Stimulated activated CD8-positive, alpha-beta memory T cell treated with anti-CD3 and anti-CD28 coated beads, Interleukin-15, amount 100 ng/mL, for 48 hours (primary cell): ENCODE measurements at regions not wholly inside any gene's neighbourhood (a gene's known extent, or its start where the extent isn't known, plus 50 kb on each side); places are given as distances from the start of the nearest gene placed in this dataset.

ENCODE experiments used
- DNase-seq, 2 donors: peaks; one replicate each; pipeline ENCODE4 v3.0.0-alpha.2; 2020; ENCODE audit warnings: low read depth in 2 of 2

DNA sequence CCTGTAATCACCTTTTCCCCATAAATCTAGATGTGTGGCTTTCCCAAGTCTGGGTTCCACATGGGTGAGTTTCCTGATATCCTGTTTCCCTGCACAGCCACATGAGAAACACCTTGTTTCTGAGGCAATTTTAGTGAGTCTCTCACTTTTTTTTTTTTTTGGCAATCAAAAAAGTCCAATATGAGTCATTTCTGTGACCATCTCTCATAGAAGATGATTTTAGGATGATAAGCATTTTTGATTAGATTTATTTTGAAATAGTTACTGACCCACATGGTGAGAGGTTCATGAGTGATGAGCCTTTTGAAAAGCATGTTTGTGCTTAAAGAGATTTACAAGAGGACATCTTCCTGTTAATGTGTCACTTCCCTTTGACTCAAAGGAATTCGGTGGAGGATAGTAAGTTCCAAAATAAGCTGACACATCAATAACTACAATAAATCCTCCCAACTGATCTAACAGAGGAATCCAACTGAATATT lies 464.0 kb downstream of the INHBA start:
- DNase-seq, result no peak

DNA sequence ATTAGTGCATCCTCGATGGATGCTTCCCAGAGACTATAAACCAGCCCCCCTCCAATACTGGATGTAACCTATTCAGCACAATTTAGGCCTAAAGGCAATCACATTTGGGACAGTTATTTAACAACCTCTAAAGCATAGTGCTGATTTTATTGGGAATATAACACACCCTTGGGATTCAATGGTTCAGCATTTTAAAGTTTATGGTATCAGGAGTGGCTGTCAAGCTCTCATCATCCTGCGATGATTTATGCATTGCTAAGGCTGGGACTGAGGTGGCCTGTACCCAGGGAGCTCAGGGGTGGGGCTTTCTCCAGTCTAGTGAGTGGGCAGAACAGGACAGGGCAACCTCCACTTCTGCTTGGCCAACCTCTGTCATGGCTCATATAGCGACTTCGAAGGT lies 464.9 kb downstream of the INHBA start:
- DNase-seq, result no peak

DNA sequence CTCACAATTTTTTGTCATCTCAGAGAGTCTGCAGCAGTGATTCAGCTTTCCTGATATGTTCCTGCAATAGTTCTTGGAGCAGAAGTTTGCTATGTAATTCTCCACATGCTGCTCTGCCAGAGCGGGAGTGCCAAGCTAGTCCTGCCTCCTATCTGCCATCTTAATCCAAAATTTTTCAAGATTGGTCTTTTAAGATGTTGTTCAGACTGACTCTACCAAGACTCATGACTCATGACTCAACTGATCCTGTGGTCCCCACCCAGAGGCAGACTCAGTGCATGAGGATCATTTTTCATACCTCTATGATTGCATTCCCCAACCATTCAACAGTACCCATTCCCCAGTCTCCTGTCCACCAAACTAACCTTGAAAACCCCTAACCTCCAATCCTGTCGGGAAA lies 470.8 kb downstream of the INHBA start:
- DNase-seq, result no peak

DNA sequence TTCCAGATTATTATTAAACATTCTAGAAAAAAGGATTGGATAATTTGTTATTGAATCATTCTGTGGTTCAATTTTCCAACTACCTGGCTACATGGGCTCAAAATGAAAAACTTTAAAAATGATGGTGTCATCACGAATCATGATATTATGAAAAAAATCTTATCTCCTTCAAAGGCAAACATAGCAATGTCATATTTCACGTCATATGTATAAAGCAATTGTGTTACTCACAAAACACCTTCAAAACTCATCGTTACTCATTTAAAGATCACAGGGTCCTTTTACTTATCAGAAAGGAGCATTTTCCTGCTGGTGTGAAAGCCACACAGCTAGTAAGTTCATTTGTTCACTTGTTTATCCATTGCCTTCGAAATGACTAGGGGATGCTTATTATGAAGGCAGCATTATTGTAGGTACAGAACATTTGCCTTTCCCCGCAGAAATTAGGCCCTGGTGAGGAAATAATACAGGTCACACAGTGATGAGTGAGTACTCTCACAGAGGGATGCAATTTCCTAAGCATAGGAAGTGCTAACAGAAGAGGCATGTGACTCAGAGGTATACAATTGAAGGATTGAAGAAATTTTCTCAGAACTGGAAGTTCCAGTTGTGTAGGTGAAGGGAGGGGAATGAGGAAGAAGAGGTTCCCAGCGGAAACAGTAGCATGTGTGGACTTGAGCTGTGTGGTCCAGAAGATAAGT lies 478.7 kb downstream of the INHBA start:
- no peak for DNase-seq

DNA sequence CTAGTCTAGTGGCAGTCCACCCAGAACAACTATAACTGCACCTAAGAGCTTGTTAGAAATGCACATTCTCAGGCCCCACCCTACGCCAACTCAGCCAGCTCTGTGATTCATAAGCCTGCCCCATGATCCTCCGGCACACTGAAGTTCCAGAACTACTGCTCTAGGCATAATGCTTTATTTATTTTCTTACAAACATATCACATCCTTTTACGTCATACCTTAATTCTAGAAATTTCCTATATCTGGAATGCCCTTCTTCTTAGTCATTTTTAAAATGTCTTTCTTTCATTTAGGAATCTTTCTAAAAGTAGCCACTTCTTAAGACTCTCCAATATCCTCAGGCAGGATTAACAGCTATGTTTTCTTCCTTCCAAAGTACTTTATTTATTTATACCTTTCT lies 480.1 kb downstream of the INHBA start:
- no peak for DNase-seq

DNA sequence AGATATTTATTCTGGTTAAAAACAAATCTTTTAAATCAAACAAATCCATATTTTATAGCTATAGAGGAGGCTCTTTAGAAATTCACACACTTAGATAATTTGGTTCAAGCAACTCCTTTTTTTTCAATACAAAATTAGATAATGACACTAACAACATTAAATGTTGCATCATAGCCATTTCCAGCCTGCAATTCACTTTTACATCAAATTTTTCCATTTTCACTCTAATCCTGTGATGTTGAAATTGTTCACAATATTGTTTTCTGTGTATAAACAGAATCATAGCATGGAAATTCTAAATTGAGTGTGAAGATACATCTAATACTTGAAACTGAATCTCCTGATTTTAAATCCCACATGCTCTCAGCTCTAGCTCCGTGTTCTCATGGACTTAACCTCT lies 482.6 kb downstream of the INHBA start:
- no peak for DNase-seq

DNA sequence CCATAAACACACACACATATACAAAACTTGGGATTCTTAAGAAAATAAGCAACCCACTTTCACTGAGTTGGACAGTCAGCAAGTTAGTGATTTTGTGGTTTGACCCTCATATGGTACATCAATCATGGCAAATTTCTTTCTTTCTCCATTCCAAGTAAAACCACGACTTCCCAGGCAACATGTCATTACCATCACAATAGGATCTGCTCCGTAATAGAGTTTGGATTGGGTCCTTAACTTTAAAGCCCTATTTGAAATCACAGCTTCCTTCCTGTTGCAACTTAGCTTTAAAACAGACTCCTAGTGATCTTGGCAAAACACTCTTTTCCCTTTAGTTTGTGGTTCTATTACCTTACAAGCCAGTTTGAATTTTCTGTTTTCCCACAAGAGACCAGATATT lies 483.6 kb downstream of the INHBA start:
- no peak for DNase-seq

DNA sequence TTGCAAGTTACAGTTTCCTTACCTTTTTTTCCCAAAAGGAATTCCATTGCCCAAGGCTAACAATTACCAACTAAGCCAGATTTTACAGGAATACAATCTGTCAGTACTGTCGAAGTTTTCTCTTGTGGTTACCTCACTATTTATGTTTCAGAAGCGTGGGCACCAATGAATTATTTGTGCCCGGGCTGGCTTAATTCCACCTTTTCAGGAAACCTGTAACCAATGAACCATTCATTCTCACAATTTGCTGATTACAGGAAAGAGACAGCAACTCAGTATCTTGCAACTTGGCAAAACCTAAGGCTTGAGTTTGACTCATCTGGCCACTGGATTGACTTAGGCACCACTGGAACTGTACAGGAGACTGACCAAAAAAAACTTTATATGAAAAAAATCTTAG lies 485.6 kb downstream of the INHBA start:
- no peak for DNase-seq

DNA sequence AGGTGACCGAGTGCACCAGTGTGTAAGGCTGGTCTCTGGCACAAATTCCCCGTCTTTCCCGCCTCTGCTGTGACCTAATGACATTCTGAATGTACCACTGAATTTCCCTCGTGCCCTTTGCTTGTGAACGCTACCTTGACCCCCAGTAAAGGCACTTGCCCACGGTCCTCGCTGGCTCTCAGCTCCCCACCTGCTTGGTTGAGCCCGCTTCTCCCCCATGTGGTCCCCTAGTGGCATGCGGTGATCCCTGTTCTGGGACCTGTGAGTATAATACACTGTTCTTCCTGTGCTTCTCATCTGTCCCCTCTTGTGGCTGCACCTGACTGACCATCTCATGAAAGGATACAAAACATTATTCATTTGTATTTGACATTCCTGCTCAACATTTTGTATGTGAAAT lies 495.7 kb downstream of the INHBA start:
- no peak for DNase-seq

DNA sequence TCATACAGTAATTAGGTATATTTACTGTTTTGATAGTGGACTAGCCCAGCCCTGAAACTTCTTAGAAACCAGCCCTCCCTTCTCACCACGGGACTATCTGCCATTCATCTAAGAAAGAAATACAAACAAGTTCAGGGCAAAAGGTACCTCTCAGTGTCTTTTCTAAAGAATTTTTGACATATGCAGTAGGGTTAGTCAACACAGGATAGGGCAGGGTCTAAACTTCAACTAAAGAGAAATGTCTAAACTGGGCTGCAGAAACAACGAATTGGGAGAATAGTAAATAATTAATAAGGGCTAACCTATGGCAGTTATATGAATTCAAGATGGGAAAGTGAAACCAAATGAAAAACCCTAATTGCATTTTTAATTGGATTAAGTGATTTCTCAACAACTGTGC lies 496.6 kb downstream of the INHBA start:
- DNase-seq, result no peak

DNA sequence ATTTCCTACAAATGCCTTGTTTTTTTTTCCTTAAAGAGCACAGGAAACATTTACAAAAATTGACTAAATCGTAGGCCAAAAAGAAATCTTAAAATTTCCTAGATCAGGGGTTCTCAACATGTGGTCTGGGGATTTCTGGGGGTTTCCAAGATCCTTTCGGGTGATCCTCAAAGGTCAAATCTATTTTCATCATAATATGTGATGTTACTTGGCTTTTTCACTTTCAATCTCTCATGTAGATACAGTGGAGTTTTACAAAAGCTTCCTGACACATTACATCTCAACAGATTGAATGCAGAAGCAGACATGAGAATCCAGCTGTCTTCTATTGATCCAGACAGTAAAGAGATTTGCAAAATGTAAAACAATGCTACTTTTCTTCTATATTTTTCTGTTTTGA lies 497.3 kb downstream of the INHBA start:
- no peak for DNase-seq

DNA sequence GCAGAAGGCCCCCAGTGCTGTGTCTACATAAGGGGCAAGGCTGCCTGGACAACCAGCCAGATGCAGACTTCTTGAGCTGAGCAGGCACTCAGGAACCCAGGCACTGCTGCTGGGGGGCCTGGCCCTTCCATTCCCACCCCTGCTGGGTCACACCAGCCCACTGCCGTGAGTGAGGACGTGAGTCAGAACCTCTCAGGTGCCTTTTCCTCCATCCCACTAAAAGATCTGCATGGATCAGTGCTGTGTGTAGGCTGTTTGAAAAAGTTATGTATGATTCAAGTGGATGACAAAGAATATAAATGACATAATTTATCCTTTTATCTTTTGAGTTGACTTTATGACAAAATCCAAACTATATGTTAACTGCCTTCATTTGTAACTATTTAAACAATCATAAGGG lies 499.3 kb downstream of the INHBA start:
- no peak for DNase-seq

DNA sequence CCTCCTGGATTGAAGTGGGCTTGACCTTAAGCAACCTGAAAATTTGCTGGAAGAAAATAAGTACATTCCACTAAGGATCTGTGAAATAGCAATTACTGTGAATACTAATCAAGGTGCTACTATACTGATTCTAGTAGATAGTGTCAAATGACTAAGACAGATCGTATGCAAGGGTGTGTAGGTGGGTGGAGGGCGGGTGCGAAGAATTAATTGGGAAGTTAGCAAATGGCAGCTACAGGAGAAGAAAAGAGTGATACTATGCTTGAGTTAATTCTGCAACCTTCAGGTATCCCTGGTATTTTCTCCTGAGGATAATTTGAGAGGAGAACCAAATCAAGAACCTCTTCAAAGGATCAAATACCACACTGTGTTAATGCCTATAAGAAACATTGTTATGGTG lies 501.9 kb downstream of the INHBA start:
- DNase-seq, result no peak

DNA sequence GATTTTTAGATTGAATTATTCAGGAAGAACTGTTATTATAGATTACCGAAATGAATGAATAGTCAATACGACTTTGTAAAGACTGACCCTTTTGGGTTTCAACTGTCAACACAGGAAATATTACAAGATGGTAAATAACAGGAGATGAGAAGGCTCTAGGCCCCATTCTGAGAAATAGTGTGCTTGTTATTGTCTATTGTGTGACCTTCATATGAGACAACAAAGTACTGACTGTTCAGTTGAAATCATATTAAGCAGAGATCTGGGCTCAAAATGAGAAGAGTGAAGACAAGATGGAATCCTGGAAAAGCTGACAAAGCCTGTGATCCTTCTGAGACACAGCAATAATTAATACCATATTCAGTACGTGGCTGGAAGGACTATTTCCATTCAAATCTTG lies 503.8 kb downstream of the INHBA start:
- no peak for DNase-seq

DNA sequence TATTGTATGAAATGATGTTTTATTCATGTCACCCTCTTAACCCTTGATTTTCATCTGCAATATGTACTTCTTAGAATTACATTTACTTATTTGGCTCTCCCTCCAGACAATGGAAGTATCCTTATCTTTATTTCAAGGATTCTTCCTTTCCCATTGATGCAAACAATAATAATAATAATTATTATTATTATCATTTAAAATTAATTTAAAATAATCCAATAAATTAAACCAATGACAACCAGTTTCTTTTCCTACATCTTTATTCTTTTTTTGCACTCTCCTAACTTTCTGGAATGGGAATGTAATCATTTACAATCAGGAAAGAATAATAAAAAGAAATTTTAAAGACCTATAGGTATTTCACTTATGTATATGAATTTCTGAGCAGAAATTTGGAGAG lies 504.4 kb downstream of the INHBA start:
- no peak for DNase-seq

DNA sequence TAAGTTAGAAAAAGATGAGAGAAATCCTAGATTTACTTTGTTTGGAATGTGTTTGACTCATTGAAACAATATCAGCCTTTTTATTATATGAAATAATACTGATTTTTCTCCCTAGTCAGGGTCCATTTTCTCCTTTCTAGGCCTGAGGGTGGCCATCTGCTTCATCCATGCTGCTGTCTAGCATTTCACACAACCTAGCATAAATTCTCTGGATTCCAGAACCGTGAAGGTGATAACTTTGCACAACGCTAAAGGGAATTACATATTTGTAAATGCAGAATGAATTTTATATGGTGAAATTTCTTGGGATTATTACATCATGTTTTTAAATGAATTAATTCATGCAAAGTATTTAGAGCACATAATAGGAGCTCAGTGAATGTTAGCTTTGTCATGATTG lies 505.1 kb downstream of the INHBA start:
- DNase-seq, result no peak

DNA sequence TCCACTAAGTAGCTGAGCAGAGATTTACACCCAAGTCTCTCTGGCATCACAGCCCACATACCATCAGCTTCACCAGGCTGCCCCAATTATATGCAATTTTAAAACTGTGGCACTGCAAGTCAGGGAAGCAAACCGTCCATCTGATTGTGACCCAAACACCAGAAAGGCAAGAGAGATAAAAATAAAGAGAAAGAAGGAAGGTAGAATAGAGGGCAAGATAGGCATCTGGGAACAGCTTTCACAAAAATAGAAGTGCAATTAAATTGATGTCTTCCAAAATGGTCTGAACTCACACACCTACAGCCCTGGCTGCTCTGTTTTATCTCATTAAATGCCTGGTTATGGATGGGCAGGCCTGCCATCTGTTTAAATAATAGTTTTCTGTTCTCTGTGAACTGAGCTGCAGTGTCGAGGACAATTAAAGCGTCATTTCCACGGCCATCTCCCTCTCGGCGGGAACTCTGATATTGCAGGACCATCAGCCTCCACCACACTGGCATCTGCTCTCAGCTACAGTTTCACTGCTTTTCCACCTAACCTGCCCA lies 509.1 kb downstream of the INHBA start:
- no peak for DNase-seq

DNA sequence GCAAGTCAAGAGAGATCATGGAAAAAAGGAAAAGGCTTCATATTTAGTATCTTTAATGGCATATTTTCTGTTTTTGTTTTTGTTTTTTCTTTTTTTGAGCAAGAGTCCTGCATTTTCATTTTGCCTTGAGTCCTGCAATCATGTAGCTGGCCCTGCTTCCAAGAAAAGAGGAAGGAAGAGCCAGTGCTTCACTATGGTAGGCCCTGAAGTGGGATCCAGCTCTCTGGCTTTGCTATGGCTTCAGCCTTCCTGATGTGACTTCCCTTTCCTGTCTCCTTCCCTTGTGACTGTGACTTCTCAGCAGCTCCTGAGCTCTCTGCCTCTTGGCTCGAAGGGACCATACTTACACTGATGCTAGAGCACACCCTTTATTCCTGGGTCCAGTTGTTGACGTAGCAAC lies 512.3 kb downstream of the INHBA start:
- DNase-seq, result no peak

DNA sequence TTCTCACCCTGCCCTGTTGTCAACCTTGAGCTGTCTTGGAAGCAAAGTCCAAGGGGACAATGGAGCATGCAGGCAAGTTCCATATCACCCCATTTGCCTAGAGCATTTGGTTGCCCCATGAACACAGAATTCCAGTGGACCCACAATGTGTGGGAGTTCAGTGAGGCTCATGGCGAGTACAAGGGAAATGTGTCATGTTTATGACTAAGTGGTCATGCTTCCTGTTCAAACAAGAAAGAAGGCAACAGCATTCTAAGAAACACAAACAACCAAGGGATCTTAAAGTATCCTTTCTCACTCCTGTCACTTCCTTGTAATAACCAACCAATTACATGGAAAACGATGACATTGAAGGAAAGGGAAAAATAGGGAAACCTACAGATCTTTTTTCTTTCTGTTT lies 513.0 kb downstream of the INHBA start:
- DNase-seq, result no peak

DNA sequence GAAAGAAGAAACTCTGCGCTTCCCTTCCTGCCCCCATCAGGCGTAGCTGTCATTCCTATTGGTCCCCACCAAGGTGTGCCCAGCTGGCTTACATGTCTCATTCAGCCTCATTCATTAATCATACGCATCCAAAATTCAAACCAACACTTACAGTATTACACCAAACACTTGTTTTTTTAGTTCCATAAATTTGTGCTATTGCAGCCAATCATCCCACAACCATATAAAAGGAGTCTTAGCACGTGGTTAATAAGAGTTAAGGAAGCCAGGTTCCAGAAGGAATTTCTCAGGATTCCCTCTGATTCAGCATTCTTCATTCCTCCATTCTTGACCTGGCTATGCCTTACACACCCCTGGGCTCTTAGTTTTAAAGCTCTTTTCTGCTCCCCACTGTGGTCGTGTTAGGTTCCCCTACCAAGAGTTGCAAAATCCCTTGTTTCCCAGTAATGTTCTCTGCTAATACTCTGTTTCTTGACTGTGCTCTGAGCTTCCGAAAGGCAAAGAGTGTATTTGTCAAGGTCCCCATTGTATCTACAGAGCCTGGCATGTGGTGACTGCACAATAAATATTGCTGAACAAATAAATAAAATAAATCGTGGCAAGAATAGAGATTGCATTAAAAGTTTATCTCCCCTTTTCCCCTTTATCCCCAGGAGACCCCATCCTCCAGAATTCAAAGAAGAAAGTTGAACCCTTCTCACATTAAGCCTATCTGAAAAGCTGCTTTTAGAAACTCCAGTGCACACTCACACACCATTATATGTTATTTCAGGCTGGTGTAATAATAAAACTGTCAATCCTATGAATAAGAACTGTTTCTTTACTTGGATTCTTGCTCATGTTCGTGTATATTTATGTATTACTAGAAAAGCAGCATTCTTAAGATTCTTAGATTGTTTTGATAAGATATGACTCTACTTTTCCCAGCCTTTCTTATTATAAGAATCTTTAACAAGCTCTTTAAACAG lies 514.4 kb downstream of the INHBA start:
- DNase-seq, result no peak

DNA sequence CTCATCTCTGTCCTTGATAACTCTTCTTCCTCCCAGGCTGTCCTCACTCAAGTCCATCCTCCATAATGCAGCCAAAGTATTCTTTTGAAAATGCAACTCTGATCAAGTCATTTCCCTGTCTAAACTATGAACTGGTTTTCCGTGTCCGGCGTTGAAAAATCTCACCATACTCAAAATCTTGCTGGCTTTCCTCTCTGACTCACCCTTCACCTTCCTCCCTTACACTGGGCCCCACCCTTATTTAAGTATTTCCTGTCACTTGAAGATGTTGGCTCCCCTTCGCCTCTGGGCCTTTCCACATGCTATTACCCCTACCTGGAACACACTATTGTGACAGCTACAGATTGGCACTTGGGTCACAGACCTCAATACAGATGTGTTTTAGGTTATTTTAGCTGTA lies 515.6 kb downstream of the INHBA start:
- DNase-seq, result no peak

DNA sequence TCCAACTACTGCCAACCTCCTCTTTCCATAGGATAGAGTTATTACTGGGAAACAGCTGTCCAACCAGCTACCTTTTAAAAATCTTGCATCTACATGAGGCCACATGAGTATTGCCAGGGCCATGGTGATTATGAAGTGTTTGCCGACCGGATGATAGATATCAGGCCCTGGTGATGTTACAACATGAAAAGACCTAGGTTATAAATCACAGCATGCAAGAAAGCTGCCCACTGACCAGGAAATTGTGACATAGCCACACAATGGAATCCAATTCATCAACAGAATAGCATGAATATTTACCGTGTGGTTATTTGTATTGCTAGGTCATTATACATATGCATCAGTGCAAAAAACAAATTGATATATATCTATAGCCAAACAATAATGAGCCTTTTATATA lies 517.0 kb downstream of the INHBA start:
- no peak for DNase-seq

DNA sequence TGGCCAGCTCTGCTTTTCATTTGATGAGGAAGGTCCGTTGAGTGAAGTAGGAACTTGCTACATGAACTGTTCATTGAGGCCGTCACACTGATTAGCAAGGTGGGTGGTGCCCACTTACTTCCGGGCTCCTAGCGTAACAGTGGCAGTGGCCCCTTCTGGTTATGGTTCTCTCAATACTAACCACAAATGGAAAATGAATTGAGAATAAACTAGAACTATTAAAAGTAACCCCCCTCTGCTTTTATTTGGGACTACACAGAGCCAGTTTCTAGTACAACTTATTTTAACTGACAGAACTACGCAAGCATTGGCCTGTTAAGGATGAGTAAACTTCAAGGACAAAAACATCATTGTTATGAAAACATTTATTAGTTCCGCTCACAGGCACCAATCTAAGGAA lies 519.1 kb downstream of the INHBA start:
- no peak for DNase-seq
